HG03175 (cell line): ENCODE measurements at regions not wholly inside any gene's neighbourhood (a gene's known extent, or its start where the extent isn't known, plus 50 kb on each side); places are given as distances from the start of the nearest gene placed in this dataset.

Experiments used
- ATAC-seq: cut with Tn5 transposase; IDR thresholded peaks from one replicate; pipeline ENCODE4 v1.9.1; 2021; ENCODE audit warnings: mild to moderate bottlenecking, moderate library complexity; ENCODE audit not compliant: unreplicated experiment

- ATAC-seq, result no peak
Measured at GRCh38 chr14:38425324-38425976, 169.6 kb upstream of the CLEC14A start.

- ATAC-seq, result no peak
Measured at GRCh38 chr14:38420048-38420447, 164.2 kb upstream of the CLEC14A start.

GRCh38 chr14:38419579-38419978 lies 163.7 kb upstream of the CLEC14A start:
- no peak for ATAC-seq

- ATAC-seq, result no peak
Measured at GRCh38 chr14:38412654-38413053, 156.8 kb upstream of the CLEC14A start.

- no peak for ATAC-seq
Measured at GRCh38 chr14:38410442-38410841, 154.5 kb upstream of the CLEC14A start.

- ATAC-seq, result no peak
Measured at GRCh38 chr14:38409071-38409705, 153.3 kb upstream of the CLEC14A start.

GRCh38 chr14:38405851-38406635 lies 150.2 kb upstream of the CLEC14A start:
- ATAC-seq, result no peak

GRCh38 chr14:38404616-38405015 lies 148.7 kb upstream of the CLEC14A start:
- no peak for ATAC-seq

- ATAC-seq, result no peak
Measured at GRCh38 chr14:38404100-38404541, 148.2 kb upstream of the CLEC14A start.

GRCh38 chr14:38400751-38401150 lies 144.9 kb upstream of the CLEC14A start:
- no peak for ATAC-seq

GRCh38 chr14:38399652-38400051 lies 143.8 kb upstream of the CLEC14A start:
- ATAC-seq, result no peak

GRCh38 chr14:38394767-38395166 lies 138.9 kb upstream of the CLEC14A start:
- ATAC-seq, result no peak

- no peak for ATAC-seq
Measured at GRCh38 chr14:38394064-38394463, 138.2 kb upstream of the CLEC14A start.

- no peak for ATAC-seq
Measured at GRCh38 chr14:38391334-38391733, 135.4 kb upstream of the CLEC14A start.

- no peak for ATAC-seq
Measured at GRCh38 chr14:38389681-38390080, 133.8 kb upstream of the CLEC14A start.

GRCh38 chr14:38387821-38388220 lies 131.9 kb upstream of the CLEC14A start:
- no peak for ATAC-seq

- no peak for ATAC-seq
Measured at GRCh38 chr14:38385836-38386235, 129.9 kb upstream of the CLEC14A start.

GRCh38 chr14:38385343-38385742 lies 129.4 kb upstream of the CLEC14A start:
- no peak for ATAC-seq

- no peak for ATAC-seq
Measured at GRCh38 chr14:38384741-38385140, 128.8 kb upstream of the CLEC14A start.

- ATAC-seq, result no peak
Measured at GRCh38 chr14:38367922-38368321, 112.0 kb upstream of the CLEC14A start.

GRCh38 chr14:38366374-38366773 lies 110.5 kb upstream of the CLEC14A start:
- ATAC-seq, result no peak

- ATAC-seq, result no peak
Measured at GRCh38 chr14:38363217-38363616, 107.3 kb upstream of the CLEC14A start.
